ENCODE measurements at regions not wholly inside any gene's neighbourhood (a gene's known extent, or its start where the extent isn't known, plus 50 kb on each side); places are given as distances from the start of the nearest gene placed in this dataset.

- no peak for DNase-seq
- Histone ChIP-seq H3K27me3 (ENCODE audit: insufficient read depth) (peaks cover 4% of the 10 kb centered on the region; the same call in 1 of the 2 replicates), H3K4me2 (no peak overlapping the region), H3K4me3 (ENCODE audit: low read depth in 2 of 2, low read length in 1 of 2) (no peak overlapping the region), H3K4me1 (ENCODE audit: control insufficient read depth in 1 of 2, insufficient read depth in 2 of 2, low read depth in 1 of 2, low read length in 1 of 2) (no peaks in the 10 kb centered on the region), H4K20me1 (ENCODE audit: insufficient read depth) (no peaks in the 10 kb centered on the region), H3K9ac (no peak overlapping the region), H3F3A (replicated peaks; ENCODE audit: insufficient read depth) (no peaks in the 10 kb centered on the region), H3K9me3 (no peaks in the 10 kb centered on the region), H3K79me2 (ENCODE audit: insufficient read depth) (no peaks in the 10 kb centered on the region), H3K36me3 (replicated peaks in 1 of 2; ENCODE audit: control insufficient read depth in 1 of 2, insufficient read depth in 2 of 2, low read length in 1 of 2) (no peaks in the 10 kb centered on the region), H3K27ac (ENCODE audit: low read depth in 2 of 2, low read length in 1 of 2) (no peak overlapping the region), H3K9me2 (no peaks in the 10 kb centered on the region), H2AFZ (ENCODE audit: low read depth) (no peak overlapping the region)
- WGBS (ENCODE audit: low lambda C conversion rate), result 39% methylated on average over 6 of the region's 6 CpGs
- ChIA-PET POLR2A (no interaction called here), CTCF (interaction anchor here (0.7 kb wide), 1 partner anchor 17 kb away, joined by 3 read pairs; no protein-coding TSS in a partner anchor)
- TF ChIP-seq POLR2AphosphoS5 (IDR thresholded peaks at IDR 0.05; ENCODE audit: low read depth, low read length), result no peak
- TF ChIP-seq CHD2 (IDR thresholded peaks at IDR 0.05; ENCODE audit: low read length, partially characterized antibody), result no peak
- no peak for TF ChIP-seq MEF2A (IDR thresholded peaks at IDR 0.05; ENCODE audit: borderline replicate concordance, low read depth)
- TF ChIP-seq JUND (IDR thresholded peaks at IDR 0.05), result no peak
- TF ChIP-seq TAF1 (IDR thresholded peaks at IDR 0.05; ENCODE audit: borderline replicate concordance, low read depth, low read length), result no peak
- no peak for TF ChIP-seq FOXJ3 (CRISPR knock-in tag; IDR thresholded peaks at IDR 0.05)
- no peak for TF ChIP-seq GABPA (IDR thresholded peaks at IDR 0.05; ENCODE audit: low read depth)
- TF ChIP-seq RFX5 (IDR thresholded peaks at IDR 0.05; ENCODE audit: low read length), result no peak
- no peak for TF ChIP-seq RXRA (IDR thresholded peaks at IDR 0.05; ENCODE audit: borderline replicate concordance, low read depth)
- no peak for TF ChIP-seq PBX3 (IDR thresholded peaks at IDR 0.05)
- TF ChIP-seq MXI1 (IDR thresholded peaks at IDR 0.05; ENCODE audit: low read depth, low read length), result no peak
- TF ChIP-seq NFIC (IDR thresholded peaks at IDR 0.05; ENCODE audit: borderline replicate concordance), result no peak
- no peak for TF ChIP-seq TCF12 (IDR thresholded peaks at IDR 0.05)
- TF ChIP-seq IRF3 (IDR thresholded peaks at IDR 0.05; ENCODE audit: low read depth, low read length), result no peak
Observed at GRCh38 chr2:217535957-217536708, 466.7 kb downstream of the TNS1 start.

- H3K9ac ChIP-seq, result no peak overlapping the region
- peaks cover 7% of the 10 kb centered on the region; the same call in 1 of the 2 replicates for H3K27me3 ChIP-seq (ENCODE audit: insufficient read depth)
- no peak for DNase-seq
- CTCF ChIA-PET, result interaction anchor here (0.9 to 1.3 kb wide), 2 partner anchors 19 to 183 kb away, joined by 3 to 4 read pairs; no protein-coding TSS in a partner anchor
- no peak overlapping the region for H2AFZ ChIP-seq (ENCODE audit: low read depth)
- H3K4me2 ChIP-seq, result no peak overlapping the region
- H3K9me2 ChIP-seq, result no peaks in the 10 kb centered on the region
- no peaks in the 10 kb centered on the region for H3K4me1 ChIP-seq (ENCODE audit: control insufficient read depth in 1 of 2, insufficient read depth in 2 of 2, low read depth in 1 of 2, low read length in 1 of 2)
- H3K27ac ChIP-seq (ENCODE audit: low read depth in 2 of 2, low read length in 1 of 2), result no peak overlapping the region
- POLR2A ChIA-PET, result no interaction called here
- H4K20me1 ChIP-seq (ENCODE audit: insufficient read depth), result no peaks in the 10 kb centered on the region
- WGBS (ENCODE audit: low lambda C conversion rate), result 27% methylated on average over 2 of the region's 2 CpGs
- no peaks in the 10 kb centered on the region for H3K79me2 ChIP-seq (ENCODE audit: insufficient read depth)
- H3K4me3 ChIP-seq (ENCODE audit: low read depth in 2 of 2, low read length in 1 of 2), result no peak overlapping the region
- no peaks in the 10 kb centered on the region for H3F3A ChIP-seq (replicated peaks; ENCODE audit: insufficient read depth)
- H3K9me3 ChIP-seq, result no peaks in the 10 kb centered on the region
- H3K36me3 ChIP-seq (replicated peaks in 1 of 2; ENCODE audit: control insufficient read depth in 1 of 2, insufficient read depth in 2 of 2, low read length in 1 of 2), result no peaks in the 10 kb centered on the region
- TF ChIP-seq RCOR1 (IDR thresholded peaks at IDR 0.05; ENCODE audit: low read length), result no peak
- TF ChIP-seq MAX (IDR thresholded peaks at IDR 0.05; ENCODE audit: low read depth), result no peak
- TF ChIP-seq EZH2phosphoT487 (IDR thresholded peaks at IDR 0.05; ENCODE audit: borderline replicate concordance, low read depth), result no peak
- no peak for TF ChIP-seq RAD21 (IDR thresholded peaks at IDR 0.05; ENCODE audit: low read length)
- TF ChIP-seq GATA2 (CRISPR knock-in tag; IDR thresholded peaks at IDR 0.05), result no peak
- no peak for TF ChIP-seq USF2 (IDR thresholded peaks at IDR 0.05; ENCODE audit: borderline replicate concordance, low read depth, low read length)
- TF ChIP-seq IRF3 (IDR thresholded peaks at IDR 0.05; ENCODE audit: low read depth, low read length), result no peak
- TF ChIP-seq ZBTB33 (IDR thresholded peaks at IDR 0.05; ENCODE audit: borderline replicate concordance, low read depth), result no peak
Observed at GRCh38 chr2:217530392-217531090, 472.3 kb downstream of the TNS1 start.
